Neural progenitor cell (in vitro differentiated cells): ENCODE measurements at regions not wholly inside any gene's neighbourhood (a gene's known extent, or its start where the extent isn't known, plus 50 kb on each side); places are given as distances from the start of the nearest gene placed in this dataset.

Source experiments
- CTCF ChIP-seq: fragments of 200-600 bp; sonication (generic); IDR thresholded peaks from 2 replicates; pipeline ENCODE4 v1.5.1; 2017; ENCODE audit warnings: antibody characterized with exemption, mild to moderate bottlenecking
- EZH2 ChIP-seq: fragments of 200-600 bp; sonication (generic); IDR thresholded peaks from 2 replicates; pipeline ENCODE4 v1.6.1; 2017; ENCODE audit warnings: antibody characterized with exemption, mild to moderate bottlenecking, moderate library complexity
- EZH2phosphoT487 ChIP-seq: fragments of 200-600 bp; sonication (generic); IDR thresholded peaks from 2 replicates; pipeline ENCODE4 v1.6.1; 2017; ENCODE audit warnings: antibody characterized with exemption

GRCh38 chr2:9715238-9715637 lies 84.4 kb upstream of the YWHAQ start:
- no peak for TF ChIP-seq CTCF
- TF ChIP-seq EZH2phosphoT487: no peak
- TF ChIP-seq EZH2: no peak
